ENCODE measurements at regions not wholly inside any gene's neighbourhood (a gene's known extent, or its start where the extent isn't known, plus 50 kb on each side); places are given as distances from the start of the nearest gene placed in this dataset.

- TF ChIP-seq, protein P1, sequence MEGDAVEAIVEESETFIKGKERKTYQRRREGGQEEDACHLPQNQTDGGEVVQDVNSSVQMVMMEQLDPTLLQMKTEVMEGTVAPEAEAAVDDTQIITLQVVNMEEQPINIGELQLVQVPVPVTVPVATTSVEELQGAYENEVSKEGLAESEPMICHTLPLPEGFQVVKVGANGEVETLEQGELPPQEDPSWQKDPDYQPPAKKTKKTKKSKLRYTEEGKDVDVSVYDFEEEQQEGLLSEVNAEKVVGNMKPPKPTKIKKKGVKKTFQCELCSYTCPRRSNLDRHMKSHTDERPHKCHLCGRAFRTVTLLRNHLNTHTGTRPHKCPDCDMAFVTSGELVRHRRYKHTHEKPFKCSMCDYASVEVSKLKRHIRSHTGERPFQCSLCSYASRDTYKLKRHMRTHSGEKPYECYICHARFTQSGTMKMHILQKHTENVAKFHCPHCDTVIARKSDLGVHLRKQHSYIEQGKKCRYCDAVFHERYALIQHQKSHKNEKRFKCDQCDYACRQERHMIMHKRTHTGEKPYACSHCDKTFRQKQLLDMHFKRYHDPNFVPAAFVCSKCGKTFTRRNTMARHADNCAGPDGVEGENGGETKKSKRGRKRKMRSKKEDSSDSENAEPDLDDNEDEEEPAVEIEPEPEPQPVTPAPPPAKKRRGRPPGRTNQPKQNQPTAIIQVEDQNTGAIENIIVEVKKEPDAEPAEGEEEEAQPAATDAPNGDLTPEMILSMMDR (IDR thresholded peaks at IDR 0.05) = no peak
- TF ChIP-seq POLR2AphosphoS5 (IDR thresholded peaks at IDR 0.05) (no peak), POLR2A (IDR thresholded peaks at IDR 0.05) (no peak), EP300 (IDR thresholded peaks at IDR 0.05) (no peak)
Observed at GRCh38 chr12:43052441-43052840, 462.9 kb upstream of the PRICKLE1 start.
